HL-60 (cell line): ENCODE measurements at regions not wholly inside any gene's neighbourhood (a gene's known extent, or its start where the extent isn't known, plus 50 kb on each side); places are given as distances from the start of the nearest gene placed in this dataset.

Experiments
- DNase-seq, 2 experiments: peaks; one replicate each; pipeline ENCODE4 v3.0.0-alpha.2; 2010 to 2020; ENCODE audit warnings: low read depth in 1 of 2, low spot score in 1 of 2
- H3K27ac ChIP-seq: fragments of 250-450 bp; sonication (Bioruptor Pico); replicated peaks from 2 replicates; pipeline ENCODE4 v1.5.1; 2020; ENCODE audit warnings: mild to moderate bottlenecking, moderate library complexity
- H3K27me3 ChIP-seq: fragments of 250-450 bp; sonication (Bioruptor Pico); 2 replicates; pipeline ENCODE4 v1.5.1; 2021; ENCODE audit warnings: mild to moderate bottlenecking, moderate library complexity; ENCODE audit not compliant: insufficient read depth, poor library complexity, severe bottlenecking
- H3K4me3 ChIP-seq: replicated peaks from 2 replicates; pipeline ENCODE4 v1.5.1; 2011; ENCODE audit warnings: mild to moderate bottlenecking, control low read depth, low read length; ENCODE audit not compliant: insufficient read depth
- CTCF ChIP-seq: IDR thresholded peaks from one replicate; pipeline ENCODE4 v1.5.1; 2011; ENCODE audit warnings: low read length, control low read depth, inconsistent platforms; ENCODE audit not compliant: insufficient read depth
- GABPA ChIP-seq: IDR thresholded peaks from 2 replicates; pipeline ENCODE4 v1.6.1; 2012; ENCODE audit warnings: low read depth
- POLR2AphosphoS5 ChIP-seq: IDR thresholded peaks from 2 replicates; pipeline ENCODE4 v1.6.1; 2012; ENCODE audit warnings: low read depth
- REST ChIP-seq: IDR thresholded peaks from 2 replicates; pipeline ENCODE4 v1.6.1; 2012; ENCODE audit warnings: low read depth; ENCODE audit not compliant: insufficient replicate concordance
- SPI1 ChIP-seq: IDR thresholded peaks from 2 replicates; pipeline ENCODE4 v1.6.1; 2012; ENCODE audit warnings: low read depth, mild to moderate bottlenecking, borderline replicate concordance

GRCh38 chr4:63460075-63460474 is 949.2 kb downstream of the TECRL start:
- peak overlapping the region; percentile 27 for H3K27ac ChIP-seq
- H3K4me3 ChIP-seq = no peak overlapping the region
- no peaks in the 10 kb centered on the region for H3K27me3 ChIP-seq
- TF ChIP-seq CTCF (no peak), SPI1 (no peak)
- DNase-seq = no peak

GRCh38 chr4:63459329-63459728 is 949.9 kb downstream of the TECRL start:
- Histone ChIP-seq H3K4me3 (no peak overlapping the region), H3K27me3 (no peaks in the 10 kb centered on the region), H3K27ac (peak overlapping the region; percentile 27)
- TF ChIP-seq POLR2AphosphoS5 = no peak
- TF ChIP-seq SPI1 = peak; percentile 100
- peak; percentile 27 to 79 for DNase-seq

GRCh38 chr4:63458010-63458409 is 951.2 kb downstream of the TECRL start:
- no peak for DNase-seq
- no peak for TF ChIP-seq POLR2AphosphoS5
- TF ChIP-seq GABPA = no peak
- no peak for TF ChIP-seq CTCF
- no peak for TF ChIP-seq REST
- TF ChIP-seq SPI1 = no peak
- Histone ChIP-seq H3K4me3 (no peak overlapping the region), H3K27ac (no peak overlapping the region), H3K27me3 (no peaks in the 10 kb centered on the region)

- H3K27ac ChIP-seq = no peak overlapping the region
- no peak for DNase-seq
- H3K4me3 ChIP-seq = no peak overlapping the region
- TF ChIP-seq CTCF (no peak), SPI1 (no peak), REST (no peak), POLR2AphosphoS5 (no peak), GABPA (no peak)
- no peaks in the 10 kb centered on the region for H3K27me3 ChIP-seq
Observed at GRCh38 chr4:63440236-63440635, 969.0 kb downstream of the TECRL start.
